Activated T-cell treated with anti-CD3 and anti-CD28 coated beads, Interleukin-2, amount 50 U/mL, for 72 hours (primary cell): ENCODE measurements at regions not wholly inside any gene's neighbourhood (a gene's known extent, or its start where the extent isn't known, plus 50 kb on each side); places are given as distances from the start of the nearest gene placed in this dataset.

Experiments used
- ATAC-seq, 2 donors: fragments of 150-1000 bp; cut with Tn5 transposase; replicated peaks in 1 of 2; 2 replicates each; pipeline ENCODE4 v1.10.0; 2021; ENCODE audit warnings: moderate library complexity in 2 of 2, mild to moderate bottlenecking in 1 of 2
- DNase-seq, 2 donors: peaks; one replicate each; pipeline ENCODE4 v3.0.0; 2021 to 2022; ENCODE audit warnings: mixed read lengths in 1 of 2
- H3K27ac Mint-ChIP-seq: one replicate; pipeline ENCODE4 v1.8.0; 2022; ENCODE audit warnings: mild to moderate bottlenecking, moderate library complexity, mixed read lengths
- H3K27me3 Mint-ChIP-seq: one replicate; pipeline ENCODE4 v1.8.0; 2022; ENCODE audit warnings: low read depth, mixed read lengths
- H3K36me3 Mint-ChIP-seq, 2 donors: one replicate each; pipeline ENCODE4 v1.8.0; 2022; ENCODE audit warnings: mixed read lengths in 2 of 2, mild to moderate bottlenecking in 1 of 2; ENCODE audit not compliant: insufficient read depth in 2 of 2
- H3K4me1 Mint-ChIP-seq: one replicate; pipeline ENCODE4 v1.8.0; 2022; ENCODE audit warnings: low read depth, mixed read lengths
- H3K4me3 Mint-ChIP-seq, 2 donors: one replicate each; pipeline ENCODE4 v1.8.0; 2022; ENCODE audit warnings: mild to moderate bottlenecking in 2 of 2, mixed read lengths in 2 of 2, moderate library complexity in 2 of 2
- H3K9me3 Mint-ChIP-seq, 2 donors: one replicate each; pipeline ENCODE4 v1.8.0; 2022; ENCODE audit warnings: mixed read lengths in 2 of 2

DNA sequence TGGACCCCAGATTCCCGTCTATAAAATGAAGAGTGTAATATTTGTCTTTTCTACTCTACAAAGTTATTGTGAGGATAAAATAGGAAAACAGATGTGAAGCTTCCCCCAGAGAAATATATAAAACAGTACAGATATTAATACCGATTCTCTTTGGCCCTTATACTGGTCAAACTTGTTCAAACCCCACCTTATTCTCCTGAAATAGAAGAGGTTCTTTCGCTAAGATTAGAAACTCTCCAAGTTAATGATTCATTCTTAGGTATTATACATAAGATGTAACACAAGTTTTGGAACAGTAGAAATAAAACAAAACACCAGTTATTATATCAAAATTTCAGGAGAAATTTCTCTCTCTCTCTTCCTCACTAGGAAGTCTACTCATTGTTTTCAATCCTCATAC is 852.4 kb upstream of the ADAMTS5 start:
- Mint-ChIP-seq H3K4me3 (no peak overlapping the region), H3K27ac (no peak overlapping the region), H3K4me1 (no peaks in the 10 kb centered on the region), H3K36me3 (no peaks in the 10 kb centered on the region), H3K9me3 (no peaks in the 10 kb centered on the region), H3K27me3 (no peaks in the 10 kb centered on the region)
- DNase-seq (no peak), ATAC-seq (no peak)

DNA sequence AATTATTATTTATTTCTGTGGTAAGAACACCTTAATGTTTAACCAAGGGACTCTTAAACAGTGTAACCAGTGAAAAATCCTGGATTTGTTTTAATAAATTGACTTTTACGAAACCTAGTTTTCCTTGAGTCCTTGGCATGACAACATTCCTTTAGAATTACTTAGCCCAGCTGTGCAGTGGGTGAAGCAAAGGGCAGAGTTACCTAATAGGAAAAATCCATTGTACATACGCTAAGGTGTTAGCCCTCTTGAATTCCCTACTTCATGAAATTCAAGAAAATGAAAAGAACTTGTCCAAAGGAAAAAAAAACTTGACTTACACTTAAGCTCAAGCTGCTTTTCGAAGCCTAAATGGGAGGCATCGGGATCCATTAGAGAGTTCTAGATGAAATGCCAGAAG is 852.0 kb upstream of the ADAMTS5 start:
- no peaks in the 10 kb centered on the region for H3K27me3 Mint-ChIP-seq
- DNase-seq (no peak), ATAC-seq (no peak)
- no peaks in the 10 kb centered on the region for H3K4me1 Mint-ChIP-seq
- H3K4me3 Mint-ChIP-seq = no peak overlapping the region
- no peak overlapping the region for H3K27ac Mint-ChIP-seq
- H3K9me3 Mint-ChIP-seq = no peaks in the 10 kb centered on the region
- no peaks in the 10 kb centered on the region for H3K36me3 Mint-ChIP-seq

DNA sequence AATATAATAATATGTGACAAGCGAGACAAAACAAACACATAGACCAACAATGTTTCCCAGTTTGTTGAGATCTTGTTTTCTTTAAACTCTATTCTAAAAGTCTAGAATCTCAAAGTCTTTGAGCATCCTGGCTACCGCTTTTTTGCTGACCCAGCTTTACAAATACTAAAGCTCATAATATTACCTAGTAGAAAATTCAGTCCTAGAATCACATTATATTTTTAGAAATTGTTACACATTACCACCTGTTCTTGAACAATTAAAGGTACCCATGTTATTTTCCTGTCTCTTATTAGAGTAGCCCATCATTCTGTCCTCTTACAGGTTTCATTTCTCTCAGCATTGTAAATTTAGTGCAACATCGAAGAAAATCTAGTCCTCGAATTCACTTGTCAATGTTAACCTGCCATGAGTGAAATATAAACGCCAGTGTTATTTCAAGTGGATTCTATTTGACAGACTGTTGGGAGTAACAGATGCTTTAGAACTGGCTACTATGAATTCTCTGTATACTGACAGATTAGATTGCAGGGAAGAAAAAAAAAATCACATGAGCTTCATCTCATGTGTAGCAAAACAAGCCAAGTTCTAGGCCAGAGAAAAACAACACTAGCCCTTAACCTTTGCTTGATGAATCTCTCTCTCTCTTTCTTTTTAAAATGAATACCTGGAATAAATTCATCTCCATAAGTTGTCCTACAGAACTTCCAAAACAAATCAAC is 851.2 kb upstream of the ADAMTS5 start:
- Mint-ChIP-seq H3K9me3 (no peaks in the 10 kb centered on the region), H3K4me3 (no peak overlapping the region), H3K27ac (no peak overlapping the region), H3K27me3 (no peaks in the 10 kb centered on the region), H3K36me3 (no peaks in the 10 kb centered on the region), H3K4me1 (no peaks in the 10 kb centered on the region)
- ATAC-seq (no peak), DNase-seq (no peak)

DNA sequence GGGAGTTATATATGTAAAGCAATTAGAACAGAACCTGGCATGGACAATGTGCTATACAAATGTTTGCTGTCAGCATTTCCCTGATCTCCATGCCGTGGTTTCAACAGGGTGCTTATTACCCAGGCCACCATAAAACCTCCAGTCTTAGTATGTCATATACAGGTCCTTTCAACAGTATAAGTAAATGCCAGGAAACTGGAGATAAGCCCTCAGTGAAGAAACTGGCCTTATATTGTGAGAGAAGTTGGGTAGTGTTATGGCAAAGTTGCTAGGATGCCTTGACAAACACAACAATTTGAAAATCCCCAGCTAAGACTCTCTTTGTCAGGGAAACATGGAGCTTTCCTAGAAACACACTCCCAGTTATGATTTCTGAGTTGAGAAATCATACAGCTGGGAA is 850.2 kb upstream of the ADAMTS5 start:
- no peaks in the 10 kb centered on the region for H3K36me3 Mint-ChIP-seq
- ATAC-seq (no peak), DNase-seq (no peak)
- no peaks in the 10 kb centered on the region for H3K4me1 Mint-ChIP-seq
- no peaks in the 10 kb centered on the region for H3K9me3 Mint-ChIP-seq
- no peaks in the 10 kb centered on the region for H3K27me3 Mint-ChIP-seq
- H3K4me3 Mint-ChIP-seq = no peak overlapping the region
- H3K27ac Mint-ChIP-seq = no peak overlapping the region

DNA sequence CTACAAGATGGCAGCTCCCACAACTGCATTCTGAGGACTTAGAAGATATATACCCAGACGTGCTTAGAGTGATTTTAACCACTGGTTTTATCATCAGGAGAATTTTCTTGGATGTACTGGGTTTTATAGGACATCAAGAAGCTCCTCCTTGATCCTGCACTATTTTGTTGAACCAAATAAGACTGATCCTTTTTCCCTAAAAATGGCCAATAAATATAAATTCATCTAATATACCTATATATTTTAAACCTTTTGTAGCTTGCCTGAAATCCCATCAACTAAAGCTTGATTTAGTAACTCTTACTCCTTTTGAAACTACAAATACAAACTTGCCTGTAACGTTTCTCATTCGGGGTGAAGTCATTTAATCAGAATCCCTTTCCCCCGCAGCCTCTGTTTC is 849.4 kb upstream of the ADAMTS5 start:
- Mint-ChIP-seq H3K4me3 (no peak overlapping the region), H3K27ac (no peak overlapping the region), H3K27me3 (no peaks in the 10 kb centered on the region), H3K36me3 (no peaks in the 10 kb centered on the region), H3K9me3 (no peaks in the 10 kb centered on the region), H3K4me1 (no peaks in the 10 kb centered on the region)
- ATAC-seq (no peak), DNase-seq (no peak)

DNA sequence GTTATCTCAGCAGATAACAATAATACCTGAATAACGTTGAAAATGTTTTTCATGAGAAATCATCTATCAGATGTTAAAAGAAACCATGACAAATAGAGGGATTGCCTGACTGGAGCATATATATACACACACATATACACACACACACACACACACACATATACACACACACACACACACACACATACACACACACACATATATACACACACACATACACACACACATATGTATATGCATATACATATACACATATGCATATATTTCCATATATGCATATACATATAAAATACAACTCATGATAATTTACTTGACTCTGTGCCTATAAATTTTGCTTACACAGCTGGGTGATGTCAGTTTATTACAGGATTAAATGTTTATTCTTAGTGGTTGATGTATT is 847.3 kb upstream of the ADAMTS5 start:
- Mint-ChIP-seq H3K4me1 (no peaks in the 10 kb centered on the region), H3K9me3 (peaks cover 0 to 2% of the 10 kb centered on the region in 2 donors), H3K27ac (no peak overlapping the region), H3K27me3 (no peaks in the 10 kb centered on the region), H3K36me3 (no peaks in the 10 kb centered on the region), H3K4me3 (no peak overlapping the region)
- DNase-seq = no peak
- no peak for ATAC-seq

DNA sequence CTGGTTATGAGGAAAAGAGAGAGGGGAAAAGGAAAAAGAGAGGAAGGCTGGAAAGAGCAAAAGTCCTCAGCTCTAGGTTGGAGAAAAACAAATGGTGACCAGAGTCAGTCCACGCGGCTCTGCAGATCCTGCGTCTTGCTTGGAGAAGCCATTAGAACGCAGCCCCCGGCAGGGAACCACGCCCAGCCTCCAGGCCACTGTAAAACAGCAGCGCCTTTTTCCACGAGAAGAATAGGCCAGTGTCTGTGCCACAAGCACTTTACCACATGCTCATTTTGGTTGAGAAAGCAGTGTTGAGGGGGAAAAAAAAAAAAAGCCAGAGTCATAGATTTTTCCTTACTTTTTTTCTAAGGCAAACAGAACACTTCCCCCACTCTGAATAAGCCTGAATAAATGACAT is 846.9 kb upstream of the ADAMTS5 start:
- DNase-seq = no peak
- ATAC-seq = no peak
- H3K4me3 Mint-ChIP-seq = no peak overlapping the region
- H3K36me3 Mint-ChIP-seq = no peaks in the 10 kb centered on the region
- H3K27me3 Mint-ChIP-seq = no peaks in the 10 kb centered on the region
- H3K4me1 Mint-ChIP-seq = no peaks in the 10 kb centered on the region
- H3K27ac Mint-ChIP-seq = no peak overlapping the region
- peaks cover 0 to 2% of the 10 kb centered on the region in 2 donors for H3K9me3 Mint-ChIP-seq

DNA sequence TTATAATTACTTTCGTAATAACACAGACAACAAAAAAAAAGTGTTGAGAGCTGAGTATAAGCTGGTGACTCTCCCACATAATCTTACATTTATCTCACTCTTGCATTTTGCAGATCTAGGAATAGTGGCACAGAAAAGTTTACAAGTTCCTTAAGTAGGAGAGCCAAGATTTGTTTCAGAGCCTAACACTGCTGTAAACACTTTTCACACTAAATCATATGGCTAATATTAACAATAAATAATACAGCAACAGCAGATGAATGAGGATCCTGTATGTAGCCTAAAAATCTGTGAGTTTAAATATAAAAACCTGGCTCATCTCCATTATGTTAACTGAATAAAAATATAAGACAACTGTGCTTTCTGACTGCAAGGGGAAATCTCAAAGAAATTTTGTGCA is 846.5 kb upstream of the ADAMTS5 start:
- no peak overlapping the region for H3K27ac Mint-ChIP-seq
- ATAC-seq = no peak

DNA sequence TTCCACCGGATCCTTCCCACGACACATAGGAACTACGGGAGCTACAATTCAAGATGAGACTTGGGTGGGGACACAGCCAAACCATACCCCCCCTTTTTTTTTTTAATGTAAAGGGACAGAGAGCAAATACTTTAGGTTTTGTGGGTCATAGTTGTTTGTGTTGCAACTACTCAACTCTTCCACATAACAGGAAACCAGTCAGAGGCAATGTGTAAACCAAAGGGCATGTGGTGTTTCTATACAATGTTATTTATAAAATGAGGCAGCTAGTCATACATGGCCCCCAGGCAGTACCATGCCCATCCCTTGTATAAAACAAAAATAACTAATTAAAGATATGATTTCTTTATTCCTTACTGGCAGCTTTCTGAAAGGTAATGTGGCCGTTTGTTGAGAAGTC is 845.4 kb upstream of the ADAMTS5 start:
- Mint-ChIP-seq H3K36me3 (no peaks in the 10 kb centered on the region), H3K4me3 (no peak overlapping the region), H3K4me1 (no peaks in the 10 kb centered on the region), H3K27ac (no peak overlapping the region), H3K9me3 (peaks cover 0 to 2% of the 10 kb centered on the region in 2 donors), H3K27me3 (no peaks in the 10 kb centered on the region)
- ATAC-seq (no peak), DNase-seq (no peak)

More for the DNA sequence above, 846.5 kb upstream of the ADAMTS5 start:
- no peak for DNase-seq
- H3K27me3 Mint-ChIP-seq = no peaks in the 10 kb centered on the region
- H3K4me3 Mint-ChIP-seq = no peak overlapping the region
- H3K4me1 Mint-ChIP-seq = no peaks in the 10 kb centered on the region
- no peaks in the 10 kb centered on the region for H3K36me3 Mint-ChIP-seq
- H3K9me3 Mint-ChIP-seq = peaks cover 0 to 2% of the 10 kb centered on the region in 2 donors

DNA sequence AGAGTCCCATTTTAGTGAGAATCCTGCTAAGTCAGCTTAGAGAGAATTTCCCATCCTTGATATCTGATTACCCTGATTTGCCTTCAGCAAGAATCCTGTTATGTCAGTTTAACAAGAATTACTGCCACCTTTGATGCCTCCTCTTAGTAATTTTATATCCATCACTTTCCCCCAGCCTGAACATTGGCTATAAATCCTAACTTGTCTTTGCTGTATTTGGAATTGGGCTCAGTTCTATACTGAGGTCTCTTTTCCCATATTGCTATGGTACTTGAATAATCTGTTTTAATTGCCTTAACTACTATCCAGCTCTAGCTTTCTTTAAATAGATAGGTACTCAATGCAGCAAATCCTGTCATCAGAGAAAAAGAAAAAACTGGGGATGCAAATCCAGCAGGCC is 842.0 kb upstream of the ADAMTS5 start:
- DNase-seq (no peak), ATAC-seq (no peak)
- H3K36me3 Mint-ChIP-seq = no peaks in the 10 kb centered on the region
- H3K4me1 Mint-ChIP-seq = no peaks in the 10 kb centered on the region
- no peaks in the 10 kb centered on the region for H3K27me3 Mint-ChIP-seq
- no peak overlapping the region for H3K4me3 Mint-ChIP-seq
- peaks cover 0 to 2% of the 10 kb centered on the region in 2 donors for H3K9me3 Mint-ChIP-seq
- no peak overlapping the region for H3K27ac Mint-ChIP-seq

DNA sequence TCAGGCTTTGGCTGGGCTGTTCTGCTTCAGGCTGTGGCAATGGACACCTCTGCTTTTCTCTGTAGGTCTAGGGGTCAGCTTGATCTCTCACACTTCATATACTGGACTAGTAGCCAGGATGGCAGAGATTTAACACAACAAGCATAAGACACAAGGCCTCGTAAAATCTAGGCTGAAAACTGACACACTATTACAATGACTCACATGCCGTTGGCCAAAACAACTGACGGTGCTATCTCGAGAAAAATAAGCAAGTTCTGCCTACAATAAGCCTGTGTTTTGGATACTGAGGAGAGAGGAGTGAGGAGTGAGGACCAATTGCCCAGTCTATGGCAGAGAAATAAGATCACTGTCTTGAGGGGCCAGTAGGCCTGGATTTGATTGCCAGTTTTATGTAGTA is 840.7 kb upstream of the ADAMTS5 start:
- no peaks in the 10 kb centered on the region for H3K4me1 Mint-ChIP-seq
- no peaks in the 10 kb centered on the region for H3K27me3 Mint-ChIP-seq
- DNase-seq = no peak
- no peak for ATAC-seq
- H3K4me3 Mint-ChIP-seq = no peak overlapping the region
- H3K36me3 Mint-ChIP-seq = no peaks in the 10 kb centered on the region
- peaks cover 0 to 2% of the 10 kb centered on the region in 2 donors for H3K9me3 Mint-ChIP-seq
- H3K27ac Mint-ChIP-seq = no peak overlapping the region

DNA sequence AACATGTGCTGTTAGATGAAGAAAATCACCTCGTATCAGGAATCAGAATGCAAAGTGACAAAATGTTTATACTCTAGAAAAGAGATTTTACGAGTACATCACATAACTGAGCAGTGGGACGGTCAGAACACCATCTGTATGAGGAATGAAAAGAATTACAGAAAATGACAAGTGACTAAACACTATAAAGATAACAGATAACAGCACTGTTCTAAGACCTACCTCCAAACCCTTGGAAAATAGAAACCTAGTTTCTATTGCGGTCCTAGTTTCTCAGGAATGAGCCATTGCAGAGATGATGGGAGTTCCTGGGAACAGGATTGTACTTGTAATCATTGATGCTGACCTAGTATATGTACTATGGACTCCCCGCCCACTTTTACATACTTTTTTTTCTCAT is 839.4 kb upstream of the ADAMTS5 start:
- Mint-ChIP-seq H3K36me3 (no peaks in the 10 kb centered on the region), H3K4me1 (no peaks in the 10 kb centered on the region), H3K27me3 (no peaks in the 10 kb centered on the region), H3K27ac (no peak overlapping the region), H3K9me3 (peaks cover 0 to 2% of the 10 kb centered on the region in 2 donors), H3K4me3 (no peak overlapping the region)
- DNase-seq (no peak), ATAC-seq (no peak)

DNA sequence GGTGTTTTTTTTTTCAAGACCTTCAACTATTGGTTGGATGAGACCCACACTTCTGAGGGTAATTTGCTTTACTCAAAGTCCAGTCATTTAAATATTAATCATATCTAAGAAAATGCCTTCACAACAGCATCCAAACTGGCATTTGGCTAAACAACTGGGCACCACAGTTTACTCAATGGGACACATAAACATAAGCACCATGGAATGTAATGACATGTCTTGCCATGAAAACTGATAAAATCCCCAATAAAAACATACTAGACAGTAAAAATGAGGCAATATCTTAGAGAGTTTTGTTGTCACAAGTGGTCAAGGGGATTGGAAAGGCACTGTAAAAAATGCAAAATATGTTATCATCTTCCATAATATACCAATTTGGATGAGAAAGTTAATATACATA is 838.8 kb upstream of the ADAMTS5 start:
- Mint-ChIP-seq H3K9me3 (peaks cover 0 to 2% of the 10 kb centered on the region in 2 donors), H3K27me3 (no peaks in the 10 kb centered on the region), H3K27ac (no peak overlapping the region), H3K4me1 (no peaks in the 10 kb centered on the region), H3K4me3 (no peak overlapping the region), H3K36me3 (no peaks in the 10 kb centered on the region)
- ATAC-seq (no peak), DNase-seq (no peak)

DNA sequence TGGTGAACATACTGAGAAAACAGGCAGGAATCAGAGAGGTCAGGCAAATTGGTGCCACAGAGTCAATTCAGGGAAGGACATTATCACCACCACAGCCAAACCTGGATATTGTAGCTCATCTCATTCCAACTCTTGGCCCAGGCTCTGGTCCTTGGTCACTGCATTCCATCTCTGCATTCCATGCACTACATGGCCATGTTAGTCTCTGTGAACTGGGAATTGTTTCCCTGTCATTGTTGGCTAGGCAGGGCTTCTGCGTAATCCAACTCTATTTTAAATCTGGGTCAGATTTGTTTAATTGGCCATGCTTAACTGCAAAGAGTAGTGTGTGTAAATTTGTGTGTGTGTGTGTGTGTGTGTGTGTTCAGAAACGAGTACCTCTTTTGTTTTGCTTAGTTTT is 837.6 kb upstream of the ADAMTS5 start:
- Mint-ChIP-seq H3K36me3 (no peaks in the 10 kb centered on the region), H3K9me3 (peaks cover 0 to 2% of the 10 kb centered on the region in 2 donors), H3K27me3 (no peaks in the 10 kb centered on the region), H3K27ac (no peak overlapping the region), H3K4me1 (no peaks in the 10 kb centered on the region), H3K4me3 (no peak overlapping the region)
- ATAC-seq = no peak
- DNase-seq = no peak
